ENCODE measurements at regions not wholly inside any gene's neighbourhood (a gene's known extent, or its start where the extent isn't known, plus 50 kb on each side); places are given as distances from the start of the nearest gene placed in this dataset.

GRCh38 chr1:213925531-213926182 lies 62.1 kb upstream of the PROX1 start:
- Histone ChIP-seq H3K36me3 (ENCODE audit: insufficient read depth, low read length) (no peaks in the 10 kb centered on the region), H3K9ac (ENCODE audit: low read length) (no peak overlapping the region), H3K4me2 (ENCODE audit: low read length) (no peak overlapping the region), H4K20me1 (ENCODE audit: insufficient read depth, low read length) (no peaks in the 10 kb centered on the region), H3K27me3 (ENCODE audit: insufficient read depth, low read length) (peaks cover 2% of the 10 kb centered on the region), H2AFZ (ENCODE audit: low read depth, low read length) (no peak overlapping the region), H3K4me1 (ENCODE audit: insufficient read depth, low read length) (no peaks in the 10 kb centered on the region), H3K79me2 (ENCODE audit: insufficient read depth, low read length) (no peaks in the 10 kb centered on the region), H3K9me3 (ENCODE audit: insufficient read depth, low read depth, low read length) (no peaks in the 10 kb centered on the region), H3K27ac (ENCODE audit: low read depth, low read length) (no peak overlapping the region), H3K4me3 (ENCODE audit: insufficient read depth, low read depth, low read length) (no peak overlapping the region)
- FAIRE-seq (no peak), DNase-seq (ENCODE audit: low read depth) (no peak)
- no peaks in the 10 kb centered on the region for H3K36me3 Mint-ChIP-seq (ENCODE audit: low read depth, unreplicated experiment)
- H3K4me1 Mint-ChIP-seq (ENCODE audit: low read depth, unreplicated experiment): no peaks in the 10 kb centered on the region
- H3K9me3 Mint-ChIP-seq (ENCODE audit: unreplicated experiment): no peaks in the 10 kb centered on the region
- no peak for TF ChIP-seq EZH2 (IDR thresholded peaks at IDR 0.05; ENCODE audit: insufficient read depth, low read length)
- TF ChIP-seq CTCF (IDR thresholded peaks at IDR 0.05; ENCODE audit: insufficient read depth, low read depth, low read length): no peak
- H3K27ac Mint-ChIP-seq (ENCODE audit: unreplicated experiment): no peak overlapping the region
- peaks cover 9% of the 10 kb centered on the region for H3K27me3 Mint-ChIP-seq (ENCODE audit: low read depth, unreplicated experiment)
- no peak overlapping the region for H3K4me3 Mint-ChIP-seq (ENCODE audit: unreplicated experiment)

GRCh38 chr1:213927846-213928245 lies 59.9 kb upstream of the PROX1 start:
- no peak overlapping the region for H3K4me3 ChIP-seq (ENCODE audit: insufficient read depth, low read depth, low read length)
- no peak for TF ChIP-seq CTCF (IDR thresholded peaks at IDR 0.05; ENCODE audit: insufficient read depth, low read depth, low read length)
- no peak for TF ChIP-seq EZH2 (IDR thresholded peaks at IDR 0.05; ENCODE audit: insufficient read depth, low read length)
- no peaks in the 10 kb centered on the region for H3K36me3 ChIP-seq (ENCODE audit: insufficient read depth, low read length)
- Mint-ChIP-seq H3K27me3 (ENCODE audit: low read depth, unreplicated experiment) (peaks cover 29% of the 10 kb centered on the region), H3K9me3 (ENCODE audit: unreplicated experiment) (no peaks in the 10 kb centered on the region), H3K27ac (ENCODE audit: unreplicated experiment) (no peak overlapping the region), H3K4me1 (ENCODE audit: low read depth, unreplicated experiment) (no peaks in the 10 kb centered on the region), H3K36me3 (ENCODE audit: low read depth, unreplicated experiment) (no peaks in the 10 kb centered on the region), H3K4me3 (ENCODE audit: unreplicated experiment) (no peak overlapping the region)
- peaks cover 4% of the 10 kb centered on the region for H3K27me3 ChIP-seq (ENCODE audit: insufficient read depth, low read length)
- FAIRE-seq: no peak
- H3K79me2 ChIP-seq (ENCODE audit: insufficient read depth, low read length): no peaks in the 10 kb centered on the region
- no peak overlapping the region for H2AFZ ChIP-seq (ENCODE audit: low read depth, low read length)
- no peak for DNase-seq (ENCODE audit: low read depth)
- no peaks in the 10 kb centered on the region for H3K9me3 ChIP-seq (ENCODE audit: insufficient read depth, low read depth, low read length)
- H3K27ac ChIP-seq (ENCODE audit: low read depth, low read length): no peak overlapping the region
- H3K4me1 ChIP-seq (ENCODE audit: insufficient read depth, low read length): no peaks in the 10 kb centered on the region
- H3K4me2 ChIP-seq (ENCODE audit: low read length): no peak overlapping the region
- H4K20me1 ChIP-seq (ENCODE audit: insufficient read depth, low read length): no peaks in the 10 kb centered on the region
- H3K9ac ChIP-seq (ENCODE audit: low read length): no peak overlapping the region

DNA sequence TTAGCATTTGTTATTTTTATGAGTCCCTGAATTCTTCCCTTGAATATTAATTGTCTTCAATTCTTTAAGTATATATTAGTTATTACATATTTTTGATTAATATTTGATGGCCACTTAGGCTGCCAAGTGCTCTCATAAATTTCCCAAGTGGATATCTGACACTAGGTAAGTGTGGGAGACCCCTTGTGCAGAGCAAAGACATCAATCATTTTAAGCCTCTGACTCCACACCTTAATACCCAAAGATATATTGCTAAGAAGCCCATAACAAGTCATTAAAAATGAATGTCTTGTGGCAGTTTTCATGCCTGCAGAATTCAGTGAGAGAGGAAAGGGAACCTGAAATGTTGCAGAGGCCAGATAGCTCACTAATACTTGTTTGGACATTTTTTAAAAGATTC lies 58.4 kb upstream of the PROX1 start:
- Mint-ChIP-seq H3K4me1 (ENCODE audit: low read depth, unreplicated experiment) (no peaks in the 10 kb centered on the region), H3K4me3 (ENCODE audit: unreplicated experiment) (no peak overlapping the region), H3K36me3 (ENCODE audit: low read depth, unreplicated experiment) (no peaks in the 10 kb centered on the region), H3K27ac (ENCODE audit: unreplicated experiment) (no peak overlapping the region), H3K9me3 (ENCODE audit: unreplicated experiment) (no peaks in the 10 kb centered on the region), H3K27me3 (ENCODE audit: low read depth, unreplicated experiment) (peaks cover 35% of the 10 kb centered on the region)
- peaks cover 7% of the 10 kb centered on the region for H3K27me3 ChIP-seq (ENCODE audit: insufficient read depth, low read length)
- H3K4me3 ChIP-seq (ENCODE audit: insufficient read depth, low read depth, low read length): no peak overlapping the region
- no peak overlapping the region for H3K27ac ChIP-seq (ENCODE audit: low read depth, low read length)
- TF ChIP-seq EZH2 (IDR thresholded peaks at IDR 0.05; ENCODE audit: insufficient read depth, low read length) (no peak), CTCF (IDR thresholded peaks at IDR 0.05; ENCODE audit: insufficient read depth, low read depth, low read length) (no peak)
- DNase-seq (ENCODE audit: low read depth): no peak
- FAIRE-seq: no peak
- no peak overlapping the region for H3K4me2 ChIP-seq (ENCODE audit: low read length)
- H3K9me3 ChIP-seq (ENCODE audit: insufficient read depth, low read depth, low read length): no peaks in the 10 kb centered on the region
- H3K4me1 ChIP-seq (ENCODE audit: insufficient read depth, low read length): no peaks in the 10 kb centered on the region
- no peaks in the 10 kb centered on the region for H4K20me1 ChIP-seq (ENCODE audit: insufficient read depth, low read length)
- no peaks in the 10 kb centered on the region for H3K36me3 ChIP-seq (ENCODE audit: insufficient read depth, low read length)
- H3K9ac ChIP-seq (ENCODE audit: low read length): no peak overlapping the region
- no peaks in the 10 kb centered on the region for H3K79me2 ChIP-seq (ENCODE audit: insufficient read depth, low read length)
- no peak overlapping the region for H2AFZ ChIP-seq (ENCODE audit: low read depth, low read length)
